Neutrophil (primary cell): ENCODE measurements at regions not wholly inside any gene's neighbourhood (a gene's known extent, or its start where the extent isn't known, plus 50 kb on each side); places are given as distances from the start of the nearest gene placed in this dataset.

Experiments used
- H3K27ac ChIP-seq: fragments of 200-600 bp; sonication (generic); 2 replicates; pipeline ENCODE4 v1.5.1; 2016; ENCODE audit warnings: mild to moderate bottlenecking, moderate library complexity
- H3K27me3 ChIP-seq: fragments of 200-600 bp; sonication (generic); 2 replicates; pipeline ENCODE4 v1.6.0; 2016; ENCODE audit warnings: mild to moderate bottlenecking
- H3K36me3 ChIP-seq: fragments of 200-600 bp; sonication (generic); 2 replicates; pipeline ENCODE4 v1.5.1; 2017
- H3K4me1 ChIP-seq, 2 experiments: fragments of 200-600 bp in 1 of 2; sonication (generic) in 1 of 2; 1 replicate in 1 of 2; 2 replicates in 1 of 2; pipeline versions ENCODE4 v1.5.1 to v1.6.1; 2013 to 2016; ENCODE audit warnings: low read depth in 1 of 2, low read length in 1 of 2, mild to moderate bottlenecking in 1 of 2, moderate library complexity in 1 of 2; ENCODE audit not compliant: control insufficient read depth in 1 of 2, insufficient read depth in 1 of 2
- H3K4me3 ChIP-seq, 2 experiments: fragments of 200-600 bp in 1 of 2; sonication (generic) in 1 of 2; 1 replicate in 1 of 2; 2 replicates in 1 of 2; pipeline ENCODE4 v1.5.1; 2013 to 2016; ENCODE audit warnings: low read depth in 1 of 2, low read length in 1 of 2, mild to moderate bottlenecking in 1 of 2, moderate library complexity in 1 of 2
- H3K9me3 ChIP-seq: fragments of 200-600 bp; sonication (generic); 2 replicates; pipeline ENCODE4 v1.5.1; 2016
- CTCF ChIP-seq: fragments of 200-600 bp; sonication (generic); IDR thresholded peaks from 2 replicates; pipeline ENCODE4 v1.5.1; 2016; ENCODE audit warnings: antibody characterized with exemption

GRCh38 chr4:28639747-28640146 is 1779.1 kb downstream of the STIM2 start:
- no peak for TF ChIP-seq CTCF
- Histone ChIP-seq H3K4me1 (no peaks in the 10 kb centered on the region), H3K27me3 (no peaks in the 10 kb centered on the region), H3K4me3 (no peak overlapping the region), H3K27ac (no peak overlapping the region), H3K9me3 (no peaks in the 10 kb centered on the region), H3K36me3 (no peaks in the 10 kb centered on the region)

GRCh38 chr4:28654618-28655017 is 1794.0 kb downstream of the STIM2 start:
- Histone ChIP-seq H3K4me1 (no peaks in the 10 kb centered on the region), H3K27ac (no peak overlapping the region), H3K27me3 (no peaks in the 10 kb centered on the region), H3K9me3 (no peaks in the 10 kb centered on the region), H3K36me3 (no peaks in the 10 kb centered on the region), H3K4me3 (no peak overlapping the region)
- no peak for TF ChIP-seq CTCF

GRCh38 chr4:28665306-28665705 is 1804.7 kb downstream of the STIM2 start:
- Histone ChIP-seq H3K9me3 (no peaks in the 10 kb centered on the region), H3K4me1 (no peaks in the 10 kb centered on the region), H3K27ac (no peak overlapping the region), H3K4me3 (no peak overlapping the region), H3K36me3 (no peaks in the 10 kb centered on the region), H3K27me3 (no peaks in the 10 kb centered on the region)
- TF ChIP-seq CTCF = no peak

GRCh38 chr4:28675582-28675981 is 1814.9 kb downstream of the STIM2 start:
- H3K27ac ChIP-seq = no peak overlapping the region
- no peaks in the 10 kb centered on the region for H3K27me3 ChIP-seq
- no peaks in the 10 kb centered on the region for H3K9me3 ChIP-seq
- no peaks in the 10 kb centered on the region for H3K36me3 ChIP-seq
- H3K4me3 ChIP-seq = no peak overlapping the region
- H3K4me1 ChIP-seq = no peaks in the 10 kb centered on the region
- TF ChIP-seq CTCF = no peak

GRCh38 chr4:28677808-28678207 is 1817.2 kb downstream of the STIM2 start:
- H3K4me3 ChIP-seq = no peak overlapping the region
- H3K36me3 ChIP-seq = no peaks in the 10 kb centered on the region
- no peak overlapping the region for H3K27ac ChIP-seq
- H3K9me3 ChIP-seq = no peaks in the 10 kb centered on the region
- no peak for TF ChIP-seq CTCF
- H3K27me3 ChIP-seq = no peaks in the 10 kb centered on the region
- no peaks in the 10 kb centered on the region for H3K4me1 ChIP-seq

GRCh38 chr4:28682847-28683246 is 1822.2 kb downstream of the STIM2 start:
- TF ChIP-seq CTCF = no peak
- Histone ChIP-seq H3K27me3 (no peaks in the 10 kb centered on the region), H3K27ac (no peak overlapping the region)

More at GRCh38 chr4:28682847-28683246, 1822.2 kb downstream of the STIM2 start:
- H3K36me3 ChIP-seq = no peaks in the 10 kb centered on the region
- no peaks in the 10 kb centered on the region for H3K4me1 ChIP-seq
- no peaks in the 10 kb centered on the region for H3K9me3 ChIP-seq
- H3K4me3 ChIP-seq = no peak overlapping the region
